Panc1 (cell line): ENCODE measurements at regions not wholly inside any gene's neighbourhood (a gene's known extent, or its start where the extent isn't known, plus 50 kb on each side); places are given as distances from the start of the nearest gene placed in this dataset.
"Not testable (repeated sequence)": the region's sequence is repeated elsewhere in the genome, so short reads cannot be mapped to it uniquely, and the experiment has no call there.

Experiments
- CTCF ChIP-seq: fragments of 450-650 bp; IDR thresholded peaks from 2 replicates; pipeline ENCODE4 v1.5.1; 2017; ENCODE audit warnings: mild to moderate bottlenecking
- POLR2AphosphoS5 ChIP-seq: IDR thresholded peaks from 2 replicates; pipeline ENCODE4 v1.6.1; 2012; ENCODE audit warnings: mild to moderate bottlenecking, low read depth, low read length, moderate library complexity
- REST ChIP-seq, 2 experiments: IDR thresholded peaks; 2 replicates each; pipeline ENCODE4 v1.6.1; 2011 to 2012; ENCODE audit warnings: low read depth in 2 of 2, control low read depth in 1 of 2, low read length in 1 of 2, mild to moderate bottlenecking in 1 of 2, moderate library complexity in 1 of 2; ENCODE audit not compliant: insufficient read depth in 1 of 2
- SIN3A ChIP-seq: IDR thresholded peaks from 2 replicates; pipeline ENCODE4 v1.6.1; 2012; ENCODE audit warnings: low read depth, mild to moderate bottlenecking, low read length, moderate library complexity, borderline replicate concordance; ENCODE audit not compliant: insufficient read depth

- TF ChIP-seq CTCF; POLR2AphosphoS5; REST (IDR thresholded peaks at IDR 0.05; ENCODE audit: insufficient read depth in 1 of 2, low read depth in 2 of 2, low read length in 1 of 2); SIN3A: not testable (repeated sequence)
Measured at GRCh38 chr3:145482735-145483134, 678.2 kb downstream of the PLOD2 start.
